ENCODE measurements at regions not wholly inside any gene's neighbourhood (a gene's known extent, or its start where the extent isn't known, plus 50 kb on each side); places are given as distances from the start of the nearest gene placed in this dataset.

- TF ChIP-seq CTCF (IDR thresholded peaks at IDR 0.05; ENCODE audit: low read depth, low read length, missing control alignments): no peak
- no peak for DNase-seq (ENCODE audit: extremely low read depth, low read depth)
- H3K4me3 ChIP-seq (replicated peaks; ENCODE audit: low read depth, low read length): no peak overlapping the region
Observed at GRCh38 chr9:85186218-85186585, 516.7 kb downstream of the NTRK2 start.

- H3K4me3 ChIP-seq (replicated peaks; ENCODE audit: low read depth, low read length): no peak overlapping the region
- no peak for DNase-seq (ENCODE audit: extremely low read depth, low read depth)
- TF ChIP-seq CTCF (IDR thresholded peaks at IDR 0.05; ENCODE audit: low read depth, low read length, missing control alignments): no peak
Observed at GRCh38 chr9:85185486-85186217, 516.1 kb downstream of the NTRK2 start.

GRCh38 chr9:85182383-85182782, 512.9 kb downstream of the NTRK2 start:
- DNase-seq (ENCODE audit: extremely low read depth, low read depth): no peak
- no peak for TF ChIP-seq CTCF (IDR thresholded peaks at IDR 0.05; ENCODE audit: low read depth, low read length, missing control alignments)

GRCh38 chr9:85178474-85178873, 508.9 kb downstream of the NTRK2 start:
- no peak for DNase-seq (ENCODE audit: extremely low read depth, low read depth)

More at GRCh38 chr9:85182383-85182782, 512.9 kb downstream of the NTRK2 start:
- no peak overlapping the region for H3K4me3 ChIP-seq (replicated peaks; ENCODE audit: low read depth, low read length)

GRCh38 chr9:85173967-85174366, 504.4 kb downstream of the NTRK2 start:
- no peak for DNase-seq (ENCODE audit: extremely low read depth, low read depth)
- no peak for TF ChIP-seq CTCF (IDR thresholded peaks at IDR 0.05; ENCODE audit: low read depth, low read length, missing control alignments)

More at GRCh38 chr9:85178474-85178873, 508.9 kb downstream of the NTRK2 start:
- H3K4me3 ChIP-seq (replicated peaks; ENCODE audit: low read depth, low read length): no peak overlapping the region
- TF ChIP-seq CTCF (IDR thresholded peaks at IDR 0.05; ENCODE audit: low read depth, low read length, missing control alignments): no peak

GRCh38 chr9:85172001-85172978, 502.8 kb downstream of the NTRK2 start:
- H3K4me3 ChIP-seq (replicated peaks; ENCODE audit: low read depth, low read length): no peak overlapping the region
- TF ChIP-seq CTCF (IDR thresholded peaks at IDR 0.05; ENCODE audit: low read depth, low read length, missing control alignments): no peak
- no peak for DNase-seq (ENCODE audit: extremely low read depth, low read depth)

More at GRCh38 chr9:85173967-85174366, 504.4 kb downstream of the NTRK2 start:
- no peak overlapping the region for H3K4me3 ChIP-seq (replicated peaks; ENCODE audit: low read depth, low read length)

All from HFF-Myc (cell line).